ENCODE measurements at regions not wholly inside any gene's neighbourhood (a gene's known extent, or its start where the extent isn't known, plus 50 kb on each side); places are given as distances from the start of the nearest gene placed in this dataset.
"Not testable (repeated sequence)": the region's sequence is repeated elsewhere in the genome, so short reads cannot be mapped to it uniquely, and the experiment has no call there.

DNA sequence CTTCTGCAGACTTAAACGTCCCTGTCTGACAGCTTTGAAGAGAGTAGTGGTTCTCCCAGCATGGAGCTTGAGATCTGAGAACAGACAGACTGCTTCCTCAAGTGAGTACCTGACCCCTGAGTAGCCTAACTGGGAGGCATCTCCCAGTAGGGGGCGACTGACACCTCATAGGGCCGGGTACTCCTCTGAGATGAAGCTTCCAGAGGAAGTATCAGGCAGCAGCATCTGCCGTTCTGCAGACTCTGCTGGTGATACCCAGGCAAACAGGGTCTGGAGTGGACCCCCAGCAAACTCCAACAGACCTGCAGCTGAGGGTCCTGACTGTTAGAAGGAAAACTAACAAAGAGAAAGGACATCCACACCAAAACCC lies 174.4 kb downstream of the LRRC70 start:
- H3K9me3 ChIP-seq (ENCODE audit: control insufficient read depth, low read depth, low read length); H3K27me3 ChIP-seq (ENCODE audit: insufficient read depth, low read length); H4K8ac ChIP-seq (replicated peaks; ENCODE audit: insufficient read length, low read depth, low read length); H3K4ac ChIP-seq (ENCODE audit: low read depth, low read length); H2BK5ac ChIP-seq (ENCODE audit: insufficient read length, low read length); H2BK120ac ChIP-seq (ENCODE audit: low read depth, low read length, poor library complexity, severe bottlenecking); H3K23ac ChIP-seq (ENCODE audit: insufficient read length, low read depth, low read length); H2BK20ac ChIP-seq (ENCODE audit: low read depth, low read length, poor library complexity, severe bottlenecking); H3K18ac ChIP-seq (ENCODE audit: insufficient read length, low read depth, low read length); H4K91ac ChIP-seq (ENCODE audit: insufficient read length, low read depth, low read length); H4K20me1 ChIP-seq (ENCODE audit: control insufficient read depth, insufficient read depth, insufficient read length); H3K4me1 Mint-ChIP-seq; DNase-seq; H2AFZ ChIP-seq (ENCODE audit: low read length); H3K23me2 ChIP-seq (ENCODE audit: insufficient read length, low read depth, low read length, poor library complexity, severe bottlenecking); H2BK15ac ChIP-seq (ENCODE audit: low read depth, low read length); H3K27ac ChIP-seq (ENCODE audit: insufficient read length, low read depth, low read length); H3T11ph ChIP-seq (ENCODE audit: low read length); H3K79me1 ChIP-seq (ENCODE audit: insufficient read depth, low read depth, low read length, poor library complexity, severe bottlenecking); H3K4me3 Mint-ChIP-seq; H2AK5ac ChIP-seq (ENCODE audit: insufficient read length, low read length); H2BK12ac ChIP-seq (ENCODE audit: insufficient read length, low read depth, low read length); H3K79me2 ChIP-seq (ENCODE audit: insufficient read depth, low read length); H3K9ac ChIP-seq (ENCODE audit: extremely low read depth, insufficient read length, low read length); H4K5ac ChIP-seq (ENCODE audit: insufficient read length, low read depth, low read length); H3K27ac Mint-ChIP-seq; H3K56ac ChIP-seq (ENCODE audit: insufficient read length, low read depth, low read length); H3K27me3 Mint-ChIP-seq (ENCODE audit: low read depth); H3K14ac ChIP-seq (ENCODE audit: insufficient read depth, low read length); H3K4me2 ChIP-seq (ENCODE audit: insufficient read depth, insufficient read length, low read length); H3K4me1 ChIP-seq (ENCODE audit: insufficient read depth, low read length): not testable (repeated sequence)
- H3K36me3 Mint-ChIP-seq (ENCODE audit: insufficient read depth in 1 of 3, low read depth in 3 of 3): peaks cover 8 to 17% (median 8%) of the 10 kb centered on the region in 3 experiments
- WGBS (ENCODE audit: extremely low coverage, insufficient read length, low lambda C conversion rate): no CpG with 5 or more reads among the region's 4 CpGs
- peaks cover 23 to 31% of the 10 kb centered on the region in 2 experiments for H3K9me3 Mint-ChIP-seq

DNA sequence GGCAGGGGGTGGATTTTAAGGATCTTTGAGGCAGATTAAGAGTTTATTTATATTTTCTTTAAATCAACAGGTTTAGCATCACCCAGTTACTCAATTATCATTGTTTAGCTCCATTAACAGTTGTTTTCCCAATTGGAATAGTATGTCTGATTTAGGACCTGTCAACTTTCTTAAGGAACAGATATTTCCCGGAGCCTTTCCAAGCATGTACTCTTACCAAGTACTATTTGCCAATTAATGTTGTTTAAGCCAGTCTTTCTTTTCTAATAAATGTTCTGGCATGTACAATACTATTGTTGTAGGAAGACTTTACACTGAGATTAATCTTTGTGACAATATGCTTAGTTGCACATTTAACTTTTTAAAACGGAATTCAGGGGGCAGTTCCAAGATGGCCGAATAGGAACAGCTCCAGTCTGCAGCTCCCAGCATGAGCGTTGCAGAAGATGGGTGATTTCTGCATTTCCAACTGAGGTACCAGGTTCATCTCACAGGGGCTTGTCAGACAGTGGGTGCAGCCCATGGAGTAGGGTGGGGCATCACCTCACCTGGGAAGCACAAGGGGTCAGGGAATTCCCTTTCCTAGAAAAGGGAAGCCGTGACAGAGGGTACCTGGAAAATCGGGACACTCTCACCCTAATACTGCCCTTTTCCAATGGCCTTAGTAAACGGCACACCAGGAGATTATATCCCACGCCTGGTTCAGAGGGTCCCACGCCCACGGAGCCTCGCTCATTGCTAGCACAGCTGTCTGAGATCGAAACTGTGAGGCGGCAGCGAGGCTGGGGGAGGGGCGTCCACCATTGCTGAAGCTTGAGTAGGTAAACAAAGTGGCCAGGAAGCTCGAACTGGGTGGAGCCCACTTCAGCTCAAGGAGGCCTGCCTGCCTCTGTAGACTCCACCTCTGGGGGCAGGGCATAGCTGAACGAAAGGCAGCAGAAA lies 173.7 kb downstream of the LRRC70 start:
- not testable (repeated sequence) for H2BK20ac ChIP-seq (ENCODE audit: low read depth, low read length, poor library complexity, severe bottlenecking); H4K5ac ChIP-seq (ENCODE audit: insufficient read length, low read depth, low read length); H3K9ac ChIP-seq (ENCODE audit: extremely low read depth, insufficient read length, low read length); H2BK5ac ChIP-seq (ENCODE audit: insufficient read length, low read length); H3K23me2 ChIP-seq (ENCODE audit: insufficient read length, low read depth, low read length, poor library complexity, severe bottlenecking); H3K79me1 ChIP-seq (ENCODE audit: insufficient read depth, low read depth, low read length, poor library complexity, severe bottlenecking); H3K27ac ChIP-seq (ENCODE audit: insufficient read length, low read depth, low read length); H3K4ac ChIP-seq (ENCODE audit: low read depth, low read length); H3K9me3 ChIP-seq (ENCODE audit: control insufficient read depth, low read depth, low read length); H2AFZ ChIP-seq (ENCODE audit: low read length); H3K79me2 ChIP-seq (ENCODE audit: insufficient read depth, low read length); H4K20me1 ChIP-seq (ENCODE audit: control insufficient read depth, insufficient read depth, insufficient read length); H3K4me3 Mint-ChIP-seq; H4K8ac ChIP-seq (replicated peaks; ENCODE audit: insufficient read length, low read depth, low read length); H2BK15ac ChIP-seq (ENCODE audit: low read depth, low read length); H2AK5ac ChIP-seq (ENCODE audit: insufficient read length, low read length); H2BK12ac ChIP-seq (ENCODE audit: insufficient read length, low read depth, low read length); H3K27me3 ChIP-seq (ENCODE audit: insufficient read depth, low read length); H3K14ac ChIP-seq (ENCODE audit: insufficient read depth, low read length); H3K18ac ChIP-seq (ENCODE audit: insufficient read length, low read depth, low read length); H3K56ac ChIP-seq (ENCODE audit: insufficient read length, low read depth, low read length); H2BK120ac ChIP-seq (ENCODE audit: low read depth, low read length, poor library complexity, severe bottlenecking); H3K23ac ChIP-seq (ENCODE audit: insufficient read length, low read depth, low read length); H3K4me2 ChIP-seq (ENCODE audit: insufficient read depth, insufficient read length, low read length); H3K4me1 Mint-ChIP-seq; DNase-seq; H3T11ph ChIP-seq (ENCODE audit: low read length); H4K91ac ChIP-seq (ENCODE audit: insufficient read length, low read depth, low read length); H3K4me1 ChIP-seq (ENCODE audit: insufficient read depth, low read length); H3K27me3 Mint-ChIP-seq (ENCODE audit: low read depth); H3K27ac Mint-ChIP-seq
- Mint-ChIP-seq H3K36me3 (ENCODE audit: insufficient read depth in 1 of 3, low read depth in 3 of 3) (peaks cover 8 to 17% (median 8%) of the 10 kb centered on the region in 3 experiments), H3K9me3 (peaks cover 23 to 29% of the 10 kb centered on the region in 2 experiments)
- WGBS (ENCODE audit: extremely low coverage, insufficient read length, low lambda C conversion rate): no CpG with 5 or more reads among the region's 17 CpGs

Data from H9 (cell line).